B cell (primary cell): ENCODE measurements at regions not wholly inside any gene's neighbourhood (a gene's known extent, or its start where the extent isn't known, plus 50 kb on each side); places are given as distances from the start of the nearest gene placed in this dataset.

ENCODE experiments used
- CTCF ChIP-seq: fragments of 200-600 bp; IDR thresholded peaks from one replicate; pipeline ENCODE4 v1.8.0; 2022; ENCODE audit warnings: antibody characterized with exemption, mild to moderate bottlenecking
- EZH2 ChIP-seq: IDR thresholded peaks from 2 replicates; pipeline ENCODE4 v1.6.1; 2012; ENCODE audit warnings: borderline replicate concordance, low read depth, mild to moderate bottlenecking, moderate library complexity, low read length; ENCODE audit not compliant: insufficient read depth, poor library complexity, severe bottlenecking

GRCh38 chr5:42337607-42338006, 85.6 kb upstream of the GHR start:
- TF ChIP-seq CTCF (no peak), EZH2 (no peak)
